Forelimb muscle (tissue), 1 donor: ENCODE measurements at regions not wholly inside any gene's neighbourhood (a gene's known extent, or its start where the extent isn't known, plus 50 kb on each side); places are given as distances from the start of the nearest gene placed in this dataset.
"Not testable (repeated sequence)": the region's sequence is repeated elsewhere in the genome, so short reads cannot be mapped to it uniquely, and the experiment has no call there.

Source experiments
- DNase-seq: peaks from one replicate; pipeline ENCODE4 v3.0.0-alpha.2; 2013; ENCODE audit warnings: low read depth

- no peak for DNase-seq
Measured at GRCh38 chr2:40043641-40044040, 264.6 kb upstream of the THUMPD2 start.

GRCh38 chr2:40043191-40043590, 264.1 kb upstream of the THUMPD2 start:
- no peak for DNase-seq

- DNase-seq, result peak; percentile 80
Measured at GRCh38 chr2:40041422-40042382, 262.6 kb upstream of the THUMPD2 start.

DNA sequence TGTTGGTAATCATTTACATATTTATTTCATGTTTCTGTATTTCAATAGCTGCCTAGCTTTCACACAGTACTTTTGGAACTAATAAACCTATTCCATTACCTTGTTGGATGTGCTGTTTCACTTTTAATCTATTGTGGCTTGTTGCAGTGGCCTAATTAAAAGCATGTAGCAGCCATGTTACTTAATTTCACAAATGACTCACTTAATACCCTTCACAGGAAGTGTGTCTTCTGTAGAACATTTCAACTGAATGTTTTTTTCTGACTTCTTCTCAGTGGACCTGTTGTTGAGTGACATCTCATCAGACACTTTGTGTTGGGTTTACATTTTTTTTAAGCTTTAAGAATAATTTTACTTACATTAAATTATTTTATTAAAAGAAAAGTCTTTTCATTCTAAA, 260.5 kb upstream of the THUMPD2 start:
- no peak for DNase-seq

DNA sequence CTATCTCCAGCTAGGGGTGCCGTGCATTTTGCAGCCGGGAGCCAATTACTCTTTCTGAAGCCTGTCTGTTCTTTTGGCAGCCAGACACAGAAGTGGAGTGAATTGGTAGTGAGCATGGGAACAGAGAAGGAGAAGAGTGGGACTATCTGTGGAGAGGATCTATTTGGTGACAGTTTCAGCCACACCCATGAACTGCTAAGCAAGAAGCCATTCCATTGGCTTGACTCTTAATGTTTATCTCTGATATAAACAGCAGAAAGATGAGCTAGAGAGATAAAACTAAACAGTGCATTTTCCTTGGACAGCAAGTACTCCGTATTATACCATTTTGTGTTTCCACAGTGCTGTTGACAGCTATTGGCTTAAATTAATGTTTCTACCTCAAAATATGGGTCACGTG, 259.6 kb upstream of the THUMPD2 start:
- no peak for DNase-seq

DNA sequence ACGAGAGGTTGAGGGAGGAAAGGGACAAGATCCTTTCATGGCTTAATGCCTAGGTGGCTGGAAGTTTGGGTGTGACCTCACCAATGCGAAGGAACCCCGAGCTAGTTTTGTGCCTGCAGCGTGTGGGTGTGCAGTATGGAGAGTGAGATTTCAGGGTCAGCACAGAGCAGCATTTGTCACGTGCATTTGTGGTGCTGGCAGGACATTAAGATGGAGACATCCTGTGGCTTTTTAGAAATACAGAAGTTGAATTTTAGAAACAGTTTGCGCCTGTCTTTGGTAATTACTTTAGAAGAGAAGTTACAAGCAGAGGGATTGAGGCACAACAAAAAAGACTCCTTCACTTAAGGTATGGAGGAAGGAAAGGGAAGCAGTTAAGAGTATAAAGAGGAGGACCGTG, 258.2 kb upstream of the THUMPD2 start:
- no peak for DNase-seq

- no peak for DNase-seq
Measured at GRCh38 chr2:40036241-40036640, 257.2 kb upstream of the THUMPD2 start.

DNA sequence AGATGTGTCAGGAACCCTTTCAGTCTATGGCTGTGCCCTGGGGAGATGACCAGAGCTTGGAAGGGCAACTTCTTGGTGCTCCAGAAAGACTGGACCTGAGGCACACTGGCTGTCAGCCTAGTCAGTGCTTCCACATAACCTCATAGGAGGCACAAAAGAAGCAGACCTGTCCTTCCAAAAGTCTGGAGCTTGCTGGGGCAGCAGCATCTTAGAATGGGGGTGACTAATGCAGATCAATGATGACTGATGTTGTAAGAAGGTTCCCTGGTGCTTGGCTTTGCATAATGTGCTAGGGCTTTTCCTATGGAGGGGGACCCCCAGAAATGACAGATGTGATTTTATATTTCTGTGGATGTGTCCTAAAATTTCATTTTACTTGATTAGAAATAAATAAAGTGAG, 255.7 kb upstream of the THUMPD2 start:
- DNase-seq, result no peak

GRCh38 chr2:40034198-40034597, 255.1 kb upstream of the THUMPD2 start:
- DNase-seq, result no peak

DNA sequence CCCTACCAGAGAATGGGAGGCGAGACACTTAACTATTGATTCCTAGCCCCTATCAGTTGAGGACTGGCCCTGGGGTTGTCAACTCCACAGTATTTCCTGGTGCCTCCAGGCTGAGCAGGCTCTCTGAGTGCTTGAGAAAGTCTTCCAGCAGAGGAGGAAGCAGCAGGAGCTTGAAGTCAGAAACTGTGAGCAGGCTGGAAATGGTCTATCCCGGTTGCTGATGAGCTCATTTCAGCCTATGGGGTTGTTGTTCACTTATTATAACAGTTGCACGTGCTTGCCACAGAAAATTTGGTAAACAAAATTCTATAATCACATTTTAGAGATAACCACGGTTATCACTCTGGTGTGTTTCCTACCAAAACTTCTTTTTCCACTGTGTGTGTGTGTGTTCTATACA, 254.7 kb upstream of the THUMPD2 start:
- DNase-seq, result no peak

- DNase-seq, result no peak
Measured at GRCh38 chr2:40032650-40033319, 253.7 kb upstream of the THUMPD2 start.

DNA sequence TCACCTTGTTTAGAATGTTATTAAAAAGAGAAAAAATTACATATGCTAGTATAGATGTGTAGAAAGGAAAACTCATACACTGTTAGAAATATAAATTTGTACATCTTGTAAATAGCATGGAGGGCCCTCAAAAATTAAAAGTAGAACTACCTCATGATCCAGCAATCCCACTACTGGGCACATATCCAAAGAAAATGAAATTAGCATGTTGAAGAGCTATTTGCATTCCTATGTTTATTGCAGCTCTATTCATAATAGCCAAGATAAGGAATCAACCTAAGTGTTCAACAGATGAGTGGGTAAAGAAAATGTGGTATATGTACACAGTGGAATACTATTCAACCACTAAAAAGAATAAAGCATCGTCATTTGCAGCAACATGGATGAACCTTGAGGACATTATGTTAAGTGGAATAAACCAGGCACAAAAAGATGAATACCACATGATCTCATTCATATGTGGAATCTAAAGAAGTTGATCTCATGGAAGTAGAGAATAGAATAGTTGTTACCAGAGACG, 251.5 kb upstream of the THUMPD2 start:
- no peak for DNase-seq

- DNase-seq, result no peak
Measured at GRCh38 chr2:40028792-40029488, 249.9 kb upstream of the THUMPD2 start.

GRCh38 chr2:40027968-40028367, 248.9 kb upstream of the THUMPD2 start:
- DNase-seq, result no peak

GRCh38 chr2:40025276-40025675, 246.2 kb upstream of the THUMPD2 start:
- not testable (repeated sequence) for DNase-seq

DNA sequence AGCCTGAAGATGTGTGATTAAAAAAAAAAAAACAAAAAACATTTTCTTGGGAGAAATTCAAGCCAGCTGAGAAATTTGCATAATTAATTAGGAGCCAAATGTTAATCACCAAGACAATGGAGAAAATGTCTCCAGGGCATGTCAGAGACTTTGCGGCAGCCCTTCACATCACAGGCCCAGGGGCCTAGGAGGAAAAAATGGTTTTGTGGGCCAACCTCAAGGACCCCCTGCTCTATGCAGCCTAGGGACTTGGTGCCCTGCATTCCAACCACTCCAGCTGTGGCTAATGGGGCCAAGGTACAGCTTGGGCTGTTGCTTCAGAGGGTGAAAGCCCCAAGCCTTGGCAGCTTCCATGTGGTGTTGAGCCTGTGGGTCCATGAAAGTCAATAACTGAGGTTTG, 241.9 kb upstream of the THUMPD2 start:
- DNase-seq, result no peak

DNA sequence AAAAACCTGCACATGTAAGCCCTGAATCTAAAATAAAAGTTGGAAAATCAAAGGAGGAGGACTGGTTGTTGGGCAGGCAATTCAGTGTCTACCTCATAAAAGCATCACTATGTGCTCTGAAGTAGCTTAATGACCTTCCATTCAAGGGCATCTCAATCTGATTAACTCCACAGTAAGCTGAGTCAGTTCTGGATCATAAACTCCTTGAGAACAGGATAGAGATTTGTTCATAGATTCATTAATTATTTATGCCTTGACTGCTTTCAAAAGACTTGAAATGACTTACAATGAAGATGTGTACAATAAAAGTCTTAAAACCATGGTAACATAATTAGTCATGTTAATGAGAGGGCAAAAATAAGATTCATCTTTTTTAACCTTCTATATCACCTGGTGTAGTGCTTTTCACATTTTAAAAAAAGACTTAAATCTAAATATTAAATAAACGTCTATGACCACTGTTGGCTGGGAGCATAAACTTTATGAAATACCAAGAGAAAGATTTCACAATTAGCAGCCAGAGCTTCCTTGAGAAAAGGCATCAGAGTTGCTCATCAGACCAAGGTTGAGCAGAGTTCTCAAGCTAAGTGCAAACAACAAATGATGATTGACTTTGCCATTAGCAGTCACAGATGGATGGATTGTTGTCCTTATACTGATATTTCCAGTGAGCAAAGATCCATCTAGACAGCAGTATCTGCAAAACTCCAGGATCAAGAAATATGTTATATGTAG, 237.3 kb upstream of the THUMPD2 start:
- DNase-seq, result no peak

DNA sequence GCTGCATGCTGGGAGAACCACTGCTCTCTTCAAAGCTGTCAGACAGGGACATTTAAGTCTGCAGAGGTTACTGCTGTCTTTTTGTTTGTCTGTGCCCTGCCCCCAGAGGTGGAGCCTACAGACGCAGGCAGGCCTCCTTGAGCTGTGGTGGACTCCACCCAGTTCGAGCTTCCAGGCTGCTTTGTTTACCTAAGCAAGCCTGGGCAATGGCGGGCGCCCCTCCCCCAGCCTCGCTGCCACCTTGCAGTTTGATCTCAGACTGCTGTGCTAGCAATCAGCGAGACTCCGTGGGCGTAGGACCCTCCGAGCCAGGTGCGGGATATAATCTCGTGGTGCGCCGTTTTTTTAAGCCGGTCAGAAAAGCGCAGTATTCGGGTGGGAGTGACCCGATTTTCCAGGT, 234.9 kb upstream of the THUMPD2 start:
- DNase-seq, result not testable (repeated sequence)

DNA sequence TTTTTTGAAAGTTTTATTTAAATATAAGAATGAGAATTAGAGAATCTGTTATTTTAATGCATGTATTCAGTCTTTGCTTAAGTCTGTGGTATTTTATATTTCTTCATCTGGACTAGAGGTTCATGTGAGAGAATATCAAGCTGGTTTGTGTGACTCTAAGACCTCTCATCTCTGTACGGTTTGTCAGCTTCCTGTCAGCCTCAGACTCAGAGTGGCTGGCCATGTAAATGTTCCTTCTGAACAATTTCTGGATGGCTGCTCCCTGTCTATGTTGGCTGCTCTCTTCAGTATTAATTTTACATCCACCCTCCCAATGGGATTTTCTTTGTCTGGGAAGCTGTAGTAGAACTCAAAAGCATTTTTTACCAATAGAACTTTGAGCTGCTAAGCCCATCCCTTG, 225.3 kb upstream of the THUMPD2 start:
- DNase-seq, result no peak

GRCh38 chr2:40002339-40002738, 223.3 kb upstream of the THUMPD2 start:
- no peak for DNase-seq

DNA sequence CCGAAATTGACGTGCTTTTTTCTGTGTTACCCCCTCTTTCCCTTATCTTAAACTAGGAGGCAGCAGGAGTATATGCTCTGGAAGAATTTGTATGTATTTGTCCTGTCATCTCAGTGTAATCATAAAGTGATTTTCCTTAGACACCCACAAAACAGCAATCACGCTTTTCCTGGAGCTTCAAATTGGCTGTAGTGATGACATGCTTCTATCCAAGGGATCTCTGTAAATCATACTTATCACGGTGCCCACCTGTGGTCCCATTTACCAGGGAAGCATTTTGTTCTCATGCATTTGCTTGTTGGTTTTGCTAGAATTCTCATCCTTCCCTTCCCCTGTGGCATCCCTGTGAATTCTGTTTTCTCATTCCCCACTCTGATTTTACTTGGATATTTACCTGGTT, 220.8 kb upstream of the THUMPD2 start:
- DNase-seq, result no peak

DNA sequence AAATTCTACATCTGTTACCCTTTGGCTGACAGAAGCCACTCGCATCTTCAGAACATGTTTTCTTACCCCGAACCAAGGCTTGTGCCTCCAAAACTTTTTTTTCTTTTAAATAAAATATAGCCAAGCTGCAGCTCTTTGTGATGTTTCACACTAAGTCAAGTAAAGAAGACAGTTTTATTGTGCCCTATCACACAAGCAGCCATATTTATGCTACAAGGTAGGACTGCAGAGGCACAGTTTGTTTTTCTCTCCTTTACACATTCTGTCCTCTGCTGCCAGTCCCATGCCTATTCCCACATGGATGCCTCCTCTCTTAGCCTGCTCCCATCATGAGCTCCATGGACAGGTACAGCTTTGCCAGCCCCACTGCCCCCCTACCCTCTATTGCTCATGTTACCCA, 219.6 kb upstream of the THUMPD2 start:
- DNase-seq, result no peak
